HG03460 (cell line): ENCODE measurements at regions not wholly inside any gene's neighbourhood (a gene's known extent, or its start where the extent isn't known, plus 50 kb on each side); places are given as distances from the start of the nearest gene placed in this dataset.

ENCODE experiments used
- ATAC-seq: cut with Tn5 transposase; IDR thresholded peaks from one replicate; pipeline ENCODE4 v1.9.1; 2021; ENCODE audit not compliant: unreplicated experiment

GRCh38 chr10:36185097-36185496 lies 543.0 kb upstream of the FZD8 start:
- no peak for ATAC-seq

GRCh38 chr10:36183726-36184125 lies 541.6 kb upstream of the FZD8 start:
- ATAC-seq: no peak

- no peak for ATAC-seq
Measured at GRCh38 chr10:36183056-36183455, 541.0 kb upstream of the FZD8 start.

GRCh38 chr10:36182606-36183005 lies 540.5 kb upstream of the FZD8 start:
- no peak for ATAC-seq

GRCh38 chr10:36182179-36182566 lies 540.1 kb upstream of the FZD8 start:
- ATAC-seq: no peak

GRCh38 chr10:36181426-36182178 lies 539.5 kb upstream of the FZD8 start:
- ATAC-seq: no peak

- ATAC-seq: no peak
Measured at GRCh38 chr10:36178616-36179015, 536.5 kb upstream of the FZD8 start.

- ATAC-seq: no peak
Measured at GRCh38 chr10:36177071-36177470, 535.0 kb upstream of the FZD8 start.

- ATAC-seq: no peak
Measured at GRCh38 chr10:36175954-36176353, 533.9 kb upstream of the FZD8 start.

- ATAC-seq: no peak
Measured at GRCh38 chr10:36173364-36173763, 531.3 kb upstream of the FZD8 start.

GRCh38 chr10:36171953-36172940 lies 530.2 kb upstream of the FZD8 start:
- no peak for ATAC-seq

GRCh38 chr10:36171556-36171952 lies 529.5 kb upstream of the FZD8 start:
- ATAC-seq: no peak

- no peak for ATAC-seq
Measured at GRCh38 chr10:36170943-36171501, 528.9 kb upstream of the FZD8 start.

- no peak for ATAC-seq
Measured at GRCh38 chr10:36170142-36170719, 528.1 kb upstream of the FZD8 start.

GRCh38 chr10:36168777-36169176 lies 526.7 kb upstream of the FZD8 start:
- no peak for ATAC-seq

- ATAC-seq: no peak
Measured at GRCh38 chr10:36164556-36165504, 522.7 kb upstream of the FZD8 start.

GRCh38 chr10:36163827-36164226 lies 521.7 kb upstream of the FZD8 start:
- ATAC-seq: no peak

GRCh38 chr10:36157486-36157885 lies 515.4 kb upstream of the FZD8 start:
- ATAC-seq: no peak

- no peak for ATAC-seq
Measured at GRCh38 chr10:36148207-36148606, 506.1 kb upstream of the FZD8 start.

GRCh38 chr10:36147529-36147928 lies 505.4 kb upstream of the FZD8 start:
- ATAC-seq: no peak
